SU-DHL-6 (cell line): ENCODE measurements at regions not wholly inside any gene's neighbourhood (a gene's known extent, or its start where the extent isn't known, plus 50 kb on each side); places are given as distances from the start of the nearest gene placed in this dataset.

ENCODE experiments used
- H2AFZ ChIP-seq: fragments of 200-600 bp; sonication (generic); 2 replicates; pipeline ENCODE4 v1.6.1; 2014; ENCODE audit warnings: low read depth, mild to moderate bottlenecking, moderate library complexity, mixed read lengths, antibody characterized with exemption, low read length; ENCODE audit not compliant: severe bottlenecking
- H3F3A ChIP-seq: fragments of 200-600 bp; shearing (Covaris generic); 2 replicates; pipeline ENCODE4 v1.6.0; 2016; ENCODE audit warnings: antibody characterized with exemption, mild to moderate bottlenecking; ENCODE audit not compliant: insufficient read depth
- H3K27ac ChIP-seq: fragments of 200-600 bp; sonication (generic); 2 replicates; pipeline ENCODE4 v1.5.1; 2016; ENCODE audit warnings: low read depth, mild to moderate bottlenecking, low read length, moderate library complexity, mixed read lengths
- H3K27me3 ChIP-seq: fragments of 200-600 bp; sonication (generic), shearing (Covaris generic); 2 replicates; pipeline ENCODE4 v1.6.0; 2014; ENCODE audit warnings: mild to moderate bottlenecking, low read length
- H3K36me3 ChIP-seq: fragments of 200-600 bp; sonication (generic); 2 replicates; pipeline ENCODE4 v1.6.1; 2014; ENCODE audit warnings: mild to moderate bottlenecking, low read length, mixed read lengths
- H3K4me2 ChIP-seq: fragments of 300-600, 200-600 bp; shearing (Covaris generic), sonication (generic); 2 replicates; pipeline ENCODE4 v1.6.0; 2014; ENCODE audit warnings: low read length, low read depth, mild to moderate bottlenecking; ENCODE audit not compliant: poor library complexity, severe bottlenecking
- H3K4me3 ChIP-seq: fragments of 200-600 bp; sonication (generic); 2 replicates; pipeline ENCODE4 v1.5.1; 2014; ENCODE audit warnings: antibody characterized with exemption, low read length, mild to moderate bottlenecking, mixed read lengths; ENCODE audit not compliant: insufficient read depth, poor library complexity, severe bottlenecking
- H3K79me2 ChIP-seq: fragments of 200-600 bp; sonication (generic); 2 replicates; pipeline ENCODE4 v1.6.1; 2014; ENCODE audit warnings: mild to moderate bottlenecking, low read length, moderate library complexity; ENCODE audit not compliant: insufficient read depth
- H3K9ac ChIP-seq: fragments of 200-600 bp; sonication (generic); 2 replicates; pipeline ENCODE4 v1.7.0; 2014; ENCODE audit warnings: mild to moderate bottlenecking, low read length
- H3K9me2 ChIP-seq: fragments of 200-600 bp; sonication (generic); replicated peaks from 2 replicates; pipeline ENCODE4 v1.6.1; 2014; ENCODE audit warnings: low read length; ENCODE audit not compliant: insufficient read depth
- H3K9me3 ChIP-seq: fragments of 200-600 bp; sonication (generic); 2 replicates; pipeline ENCODE4 v1.6.1; 2014; ENCODE audit warnings: low read length, mixed read lengths; ENCODE audit not compliant: insufficient read depth
- H4K20me1 ChIP-seq: fragments of 200-600 bp; sonication (generic); 2 replicates; pipeline ENCODE4 v1.6.1; 2014; ENCODE audit warnings: low read depth, mild to moderate bottlenecking, antibody characterized with exemption, low read length, moderate library complexity, mixed read lengths
- CTCF ChIP-seq: fragments of 200-600 bp; sonication (generic); IDR thresholded peaks from one replicate; pipeline ENCODE4 v1.5.1; 2017; ENCODE audit warnings: antibody characterized with exemption, mild to moderate bottlenecking, low read length, moderate library complexity; ENCODE audit not compliant: insufficient read depth, poor library complexity, severe bottlenecking
- EZH2phosphoT487 ChIP-seq: fragments of 200-600 bp; sonication (generic), shearing (Covaris generic); conservative IDR thresholded peaks from 2 replicates; pipeline ENCODE4 v1.6.1; 2018; ENCODE audit warnings: mild to moderate bottlenecking, antibody characterized with exemption, low read length, moderate library complexity, mixed read lengths

GRCh38 chr16:62639890-62640289 lies 603.7 kb upstream of the CDH8 start:
- no peaks in the 10 kb centered on the region for H3K27me3 ChIP-seq
- no peak overlapping the region for H2AFZ ChIP-seq
- no peak overlapping the region for H3K4me2 ChIP-seq
- TF ChIP-seq EZH2phosphoT487 = no peak
- TF ChIP-seq CTCF = no peak
- H3F3A ChIP-seq = no peaks in the 10 kb centered on the region
- no peaks in the 10 kb centered on the region for H4K20me1 ChIP-seq
- H3K9me3 ChIP-seq = no peaks in the 10 kb centered on the region
- H3K4me3 ChIP-seq = no peak overlapping the region
- H3K9ac ChIP-seq = no peak overlapping the region
- H3K79me2 ChIP-seq = no peaks in the 10 kb centered on the region
- no peak overlapping the region for H3K27ac ChIP-seq
- no peaks in the 10 kb centered on the region for H3K9me2 ChIP-seq
- no peaks in the 10 kb centered on the region for H3K36me3 ChIP-seq

GRCh38 chr16:62638964-62639870 lies 603.0 kb upstream of the CDH8 start:
- TF ChIP-seq CTCF = no peak
- TF ChIP-seq EZH2phosphoT487 = no peak
- no peak overlapping the region for H3K4me2 ChIP-seq
- H4K20me1 ChIP-seq = no peaks in the 10 kb centered on the region
- H3F3A ChIP-seq = no peaks in the 10 kb centered on the region
- no peaks in the 10 kb centered on the region for H3K79me2 ChIP-seq
- no peaks in the 10 kb centered on the region for H3K36me3 ChIP-seq
- H3K4me3 ChIP-seq = no peak overlapping the region
- H3K9me2 ChIP-seq = no peaks in the 10 kb centered on the region
- H3K9ac ChIP-seq = no peak overlapping the region
- no peaks in the 10 kb centered on the region for H3K9me3 ChIP-seq
- no peaks in the 10 kb centered on the region for H3K27me3 ChIP-seq
- H2AFZ ChIP-seq = no peak overlapping the region
- no peak overlapping the region for H3K27ac ChIP-seq

- no peaks in the 10 kb centered on the region for H3K27me3 ChIP-seq
- no peak overlapping the region for H3K4me2 ChIP-seq
- TF ChIP-seq EZH2phosphoT487 (no peak), CTCF (no peak)
- no peaks in the 10 kb centered on the region for H3K9me3 ChIP-seq
- H3K27ac ChIP-seq = no peak overlapping the region
- H2AFZ ChIP-seq = no peak overlapping the region
- no peaks in the 10 kb centered on the region for H3K36me3 ChIP-seq
- H3K9me2 ChIP-seq = no peaks in the 10 kb centered on the region
- H3K4me3 ChIP-seq = no peak overlapping the region
- H4K20me1 ChIP-seq = no peaks in the 10 kb centered on the region
- no peaks in the 10 kb centered on the region for H3K79me2 ChIP-seq
- no peak overlapping the region for H3K9ac ChIP-seq
- H3F3A ChIP-seq = no peaks in the 10 kb centered on the region
Measured at GRCh38 chr16:62638324-62638911, 602.2 kb upstream of the CDH8 start.
